GM20431 (cell line): ENCODE measurements at regions not wholly inside any gene's neighbourhood (a gene's known extent, or its start where the extent isn't known, plus 50 kb on each side); places are given as distances from the start of the nearest gene placed in this dataset.

Experiments used
- in situ Hi-C: fragments of 300-500 bp; cut with MseI, MboI; formaldehyde crosslinking; loops from one replicate; pipeline ENCODE4 v1.15.0; 2020; ENCODE audit warnings: low sequenced_read_pairs; ENCODE audit not compliant: unreplicated experiment

DNA sequence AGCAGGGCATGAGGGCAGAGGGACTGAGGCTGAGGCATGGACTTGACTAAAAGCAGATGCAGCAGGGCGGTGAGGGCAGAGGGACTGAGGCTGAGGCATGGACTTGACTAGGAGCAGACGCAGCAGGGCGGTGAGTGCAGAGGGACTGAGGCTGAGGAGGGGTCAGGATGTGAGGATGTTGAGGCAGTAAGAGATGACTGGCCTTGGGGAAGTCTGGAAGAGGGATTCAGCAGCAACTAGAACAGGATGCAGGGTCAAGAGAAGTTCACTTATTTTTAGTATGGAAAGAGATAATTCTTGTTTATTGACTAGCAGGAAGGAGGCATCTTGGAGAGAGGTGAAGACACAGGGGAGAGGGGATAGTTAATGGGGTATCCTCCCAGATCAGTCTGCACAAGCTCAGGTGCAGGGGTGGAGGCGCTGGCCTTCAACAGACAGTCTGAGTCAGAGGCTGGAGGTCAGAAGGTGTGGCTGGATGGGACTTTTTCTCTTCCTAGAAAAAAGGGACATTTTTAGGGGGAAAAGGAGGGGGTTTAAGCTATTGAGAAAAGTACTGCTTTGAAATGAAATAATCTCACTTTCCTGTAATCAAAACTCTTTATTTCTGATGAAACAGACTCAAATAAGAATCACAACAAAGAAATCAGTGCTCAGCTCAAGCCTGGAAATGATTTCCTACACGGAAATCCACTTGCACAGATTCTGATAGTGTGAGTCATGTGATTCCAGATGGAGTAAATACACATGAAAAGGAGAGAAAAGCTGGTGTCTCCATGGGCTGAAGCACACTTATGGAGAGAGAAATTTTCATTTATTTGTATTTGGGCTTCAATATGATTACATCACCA, 130.9 kb downstream of the PALM2AKAP2 start:
- in situ Hi-C loops, result no loop called here

DNA sequence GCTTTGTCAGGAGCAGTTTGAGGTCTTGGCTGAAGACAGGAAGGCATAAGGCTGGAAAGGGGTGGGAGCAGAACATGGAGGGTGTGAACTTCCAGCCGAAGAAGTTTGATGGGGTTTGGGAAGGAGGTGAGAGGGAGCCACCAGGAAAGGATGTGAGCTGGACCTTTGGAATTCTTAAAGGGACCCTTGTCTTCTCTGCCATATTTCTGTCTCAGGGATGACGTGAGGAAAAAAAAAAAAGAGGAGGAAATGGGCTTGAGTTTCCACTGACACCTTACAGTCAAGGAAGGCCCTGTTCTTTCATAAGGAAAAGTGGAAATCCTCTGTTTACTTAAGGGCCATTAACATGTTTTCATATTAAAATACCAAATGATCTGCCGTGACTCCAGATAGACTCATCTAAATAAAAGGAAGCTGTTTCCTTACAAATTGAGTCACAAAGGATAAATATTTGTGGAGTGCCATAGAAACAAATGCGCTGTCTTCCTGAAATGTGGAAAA, 132.1 kb downstream of the PALM2AKAP2 start:
- in situ Hi-C loops, result no loop called here

DNA sequence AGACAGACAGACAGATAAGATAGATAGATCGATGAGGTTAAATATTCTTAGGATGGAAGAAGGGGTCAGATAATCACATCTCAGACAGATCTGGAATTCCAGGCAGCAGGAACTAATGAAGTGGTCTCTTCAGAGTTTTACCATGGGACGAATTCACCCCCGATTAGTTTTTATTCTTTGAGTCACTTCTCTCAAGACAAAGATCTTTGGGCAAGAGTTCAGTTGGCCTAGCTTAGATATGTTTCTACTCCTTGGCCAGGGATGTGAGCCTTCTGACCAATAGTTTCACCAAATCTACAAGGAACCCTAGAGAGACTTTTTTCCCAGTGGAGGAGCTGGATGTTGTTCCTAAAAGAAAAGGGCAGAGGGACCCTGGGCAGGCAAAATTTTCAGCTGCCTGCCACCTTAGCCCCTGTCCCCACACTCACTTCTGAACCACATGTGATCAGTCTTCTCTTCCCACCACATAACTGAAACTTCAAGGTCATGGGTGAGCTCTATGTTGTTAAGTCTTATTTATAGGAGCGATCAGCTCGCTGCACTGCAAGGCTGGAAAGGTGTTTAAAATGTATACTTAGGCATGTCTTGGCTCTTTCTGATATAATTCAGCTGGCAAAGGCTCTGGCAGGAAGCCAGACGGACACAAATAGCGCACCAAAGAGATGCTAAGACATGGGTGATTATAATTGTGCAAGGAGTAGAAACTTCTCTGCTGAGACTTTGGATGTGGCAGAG, 132.9 kb downstream of the PALM2AKAP2 start:
- in situ Hi-C loops, result no loop called here

DNA sequence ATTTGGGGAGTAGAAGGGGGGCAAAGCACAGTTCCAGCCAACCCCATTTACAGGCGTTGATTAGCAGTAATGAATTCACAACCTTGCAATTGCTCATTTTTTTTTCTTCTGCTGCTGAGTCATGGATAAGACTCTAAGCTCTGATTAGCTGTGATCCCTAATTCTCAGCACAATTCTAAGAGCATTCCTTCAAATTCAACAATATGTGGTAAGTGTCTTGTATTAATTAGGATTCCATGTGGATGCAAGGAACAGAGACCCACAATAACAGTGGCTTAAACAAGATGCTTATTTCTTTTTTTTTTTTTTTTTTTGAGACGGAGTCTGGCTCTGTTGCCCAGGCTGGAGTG, 133.4 kb downstream of the PALM2AKAP2 start:
- in situ Hi-C loops, result no loop called here

DNA sequence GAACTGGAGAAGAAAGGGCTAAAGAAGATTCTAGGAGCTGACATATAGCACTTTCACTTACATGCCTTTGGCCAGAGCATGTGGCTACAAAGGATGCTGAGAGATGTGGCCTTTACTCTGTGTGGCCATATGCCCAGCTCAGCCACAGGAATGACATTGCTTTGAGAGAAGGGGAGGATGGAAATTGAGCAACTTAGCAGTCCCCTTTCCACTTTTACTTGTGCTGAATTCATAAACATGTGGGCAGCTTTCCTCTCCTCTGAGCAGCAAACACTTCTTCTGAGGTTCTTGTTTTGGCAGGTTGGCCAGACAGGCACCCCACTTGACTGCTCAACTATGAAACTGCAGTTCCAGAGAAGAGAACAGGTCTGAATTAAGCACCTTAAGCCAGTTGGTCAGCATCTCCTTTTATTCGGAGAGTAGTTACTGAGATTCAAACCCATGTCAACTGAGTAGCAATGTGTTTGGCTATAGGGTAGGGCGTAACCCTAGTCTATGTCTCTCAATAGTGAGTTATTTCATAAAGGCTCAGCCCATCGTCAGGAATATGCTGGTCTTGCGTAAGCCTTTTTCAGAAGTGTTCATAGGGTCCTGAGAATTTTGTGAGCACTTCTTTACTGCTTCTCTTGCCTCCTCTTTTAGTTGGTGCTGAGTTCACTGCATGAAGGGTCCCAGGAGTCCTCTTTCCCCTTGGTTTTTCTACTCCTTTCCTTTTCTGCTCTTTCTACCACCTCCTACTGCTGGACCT, 134.5 kb downstream of the PALM2AKAP2 start:
- in situ Hi-C loops, result no loop called here

DNA sequence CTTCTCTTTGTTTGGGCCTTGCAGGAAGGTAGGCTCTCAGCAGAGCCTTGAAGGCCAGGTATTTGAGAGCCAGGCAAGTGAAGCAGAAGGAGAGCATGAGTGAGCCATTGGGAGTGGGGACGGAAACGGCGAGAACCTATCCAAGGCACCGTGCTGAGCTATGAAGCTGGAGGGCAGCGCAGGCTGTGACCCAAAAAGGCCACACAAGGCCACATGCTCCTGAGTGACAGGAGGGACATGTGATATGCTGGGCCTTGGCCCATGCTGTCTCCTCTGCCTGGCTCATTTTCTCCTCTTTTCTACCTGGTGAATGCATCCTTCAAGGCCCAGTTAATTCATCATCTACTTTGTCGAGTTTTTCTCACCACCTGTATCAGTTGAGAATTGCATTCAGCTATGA, 136.3 kb downstream of the PALM2AKAP2 start:
- in situ Hi-C loops, result no loop called here

DNA sequence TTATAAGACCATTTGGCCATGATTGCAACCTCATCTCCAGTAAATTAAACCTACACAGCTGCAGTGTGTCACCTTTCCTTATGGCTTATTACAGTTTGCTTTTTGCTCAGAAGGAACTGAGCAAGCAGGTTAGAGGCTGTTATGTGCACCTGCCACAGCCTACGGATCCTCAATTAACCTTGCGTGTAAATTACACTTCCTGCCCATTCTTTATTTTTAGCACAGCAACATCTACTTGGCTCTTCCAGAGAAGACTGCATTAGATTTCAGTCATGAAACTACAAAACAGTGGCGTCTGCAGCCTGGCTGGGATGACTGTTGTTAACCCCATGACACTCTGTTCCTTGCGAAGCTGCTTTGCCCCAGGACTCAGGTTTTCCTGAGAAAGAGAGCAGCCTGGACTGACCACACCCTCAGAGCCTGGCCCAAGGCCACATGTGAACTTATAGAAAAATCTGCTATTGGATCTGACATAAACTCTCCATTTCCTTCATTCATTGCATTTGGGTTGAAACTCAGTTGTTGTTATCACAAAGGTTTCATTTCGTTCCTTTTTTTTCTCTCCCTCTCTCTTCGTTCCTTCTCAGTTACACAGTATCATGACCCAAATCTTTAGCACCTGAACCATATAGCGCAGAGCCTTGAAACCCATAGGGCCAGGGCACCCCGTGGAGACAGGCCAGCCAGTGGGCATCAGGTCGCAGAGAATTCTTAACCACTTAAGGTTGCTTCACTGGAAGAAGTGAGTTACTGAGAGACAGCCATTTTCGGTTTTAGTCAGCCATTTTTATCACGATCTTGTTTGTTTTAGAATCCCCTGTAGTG, 138.6 kb downstream of the PALM2AKAP2 start:
- in situ Hi-C loops, result no loop called here

DNA sequence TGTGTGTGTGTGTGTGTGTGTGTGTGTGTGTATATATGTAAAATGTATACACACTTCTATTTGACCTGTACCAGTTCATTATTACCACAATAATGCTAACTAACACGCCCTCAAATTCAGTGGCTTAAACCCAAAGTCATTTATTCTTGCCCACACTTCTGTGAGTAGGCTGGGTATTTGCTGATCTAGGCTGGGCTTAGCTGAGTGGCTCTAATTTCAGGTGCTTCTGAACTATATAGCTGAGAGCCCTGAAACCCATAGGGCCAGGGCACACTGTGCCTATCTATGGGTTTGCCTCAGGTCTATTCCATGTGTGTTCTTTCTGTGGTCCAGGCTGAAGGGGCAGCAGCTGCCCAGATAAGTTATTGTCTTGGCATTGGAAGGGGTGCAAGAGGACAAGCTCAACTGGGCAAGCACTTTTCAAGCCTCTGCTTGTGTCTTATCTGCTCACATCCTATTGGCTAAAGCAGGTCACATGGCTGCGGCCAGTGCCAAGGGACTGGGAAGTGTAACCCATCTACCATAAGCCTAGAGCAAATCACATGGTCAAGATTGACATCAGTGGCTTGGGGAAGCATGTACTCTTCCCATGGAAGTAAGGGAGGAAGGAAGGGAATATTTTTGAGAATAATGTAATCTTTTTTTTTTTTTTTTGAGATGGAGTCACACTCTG, 139.9 kb downstream of the PALM2AKAP2 start:
- in situ Hi-C loops, result no loop called here

DNA sequence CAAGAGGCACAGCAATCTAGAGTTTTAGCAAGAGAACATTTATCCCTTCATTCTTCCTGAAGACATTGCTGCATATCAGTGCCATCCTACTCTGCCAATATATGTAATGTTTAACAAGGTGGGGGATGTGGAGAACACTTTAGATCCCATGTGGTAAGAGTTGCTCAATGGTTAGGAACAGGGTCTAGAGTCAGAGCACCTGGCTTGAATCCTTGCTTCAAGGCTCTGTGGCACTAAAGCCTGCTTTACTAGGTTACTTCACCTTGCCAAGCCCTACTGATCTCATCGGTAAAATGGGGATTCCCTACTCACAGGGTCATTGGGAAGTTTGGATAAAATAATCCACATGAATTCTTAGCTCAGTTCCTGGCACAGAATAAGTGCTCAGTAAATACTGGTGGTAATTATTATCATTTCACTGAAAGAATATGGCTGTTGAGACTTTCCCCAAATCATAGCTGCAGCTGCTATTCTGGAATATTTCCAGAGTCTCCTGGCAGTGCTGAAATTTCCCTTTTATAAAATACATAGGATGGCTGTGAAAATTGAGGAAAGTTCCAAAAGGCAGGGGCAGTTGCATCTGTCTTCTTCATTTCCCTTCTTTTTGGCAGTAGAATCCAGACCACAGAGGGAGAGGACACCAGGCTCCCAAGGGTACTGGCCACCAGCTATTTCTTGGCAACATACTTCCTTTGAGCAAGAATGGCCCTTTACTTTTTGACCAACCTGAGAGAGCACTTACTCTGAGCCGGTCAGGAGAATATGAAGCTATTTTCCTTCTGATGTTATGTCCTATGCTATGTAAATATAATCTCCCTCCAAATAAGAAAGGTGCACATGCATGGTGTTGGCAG, 142.8 kb downstream of the PALM2AKAP2 start:
- in situ Hi-C loops, result no loop called here

DNA sequence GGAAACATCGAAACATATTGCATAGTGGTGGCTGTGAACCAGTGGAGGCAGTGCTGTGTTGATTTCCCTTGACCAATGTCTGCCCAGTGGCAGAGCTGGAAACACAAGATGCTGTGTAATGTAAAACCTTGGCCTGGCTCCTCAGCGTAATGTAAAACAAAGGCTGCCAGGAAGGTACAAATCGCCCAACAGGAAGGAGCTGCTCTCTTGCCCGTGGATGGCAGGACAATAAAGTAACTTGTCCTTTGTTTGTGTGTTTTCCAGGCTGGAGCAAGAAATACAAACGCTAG, 143.4 kb downstream of the PALM2AKAP2 start:
- in situ Hi-C loops, result no loop called here

DNA sequence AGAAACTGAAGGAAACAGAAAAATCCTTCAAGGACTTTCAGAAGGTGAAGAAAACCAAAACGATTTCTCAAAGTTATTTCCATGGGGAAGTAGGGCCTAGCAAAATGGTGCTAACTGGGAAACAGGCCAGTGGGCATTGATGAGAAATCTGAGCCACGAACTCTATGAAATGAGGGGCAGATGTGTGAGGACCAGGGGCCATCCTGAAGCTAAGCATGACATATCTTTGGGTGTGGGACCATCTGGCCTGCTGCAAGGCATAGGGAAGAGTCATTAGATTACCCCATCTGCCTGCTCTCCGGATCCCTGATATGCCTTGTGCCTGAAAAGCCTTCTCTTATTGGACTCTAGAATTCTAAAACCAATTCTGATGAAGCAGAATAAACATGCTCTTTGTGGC, 143.8 kb downstream of the PALM2AKAP2 start:
- in situ Hi-C loops, result no loop called here

DNA sequence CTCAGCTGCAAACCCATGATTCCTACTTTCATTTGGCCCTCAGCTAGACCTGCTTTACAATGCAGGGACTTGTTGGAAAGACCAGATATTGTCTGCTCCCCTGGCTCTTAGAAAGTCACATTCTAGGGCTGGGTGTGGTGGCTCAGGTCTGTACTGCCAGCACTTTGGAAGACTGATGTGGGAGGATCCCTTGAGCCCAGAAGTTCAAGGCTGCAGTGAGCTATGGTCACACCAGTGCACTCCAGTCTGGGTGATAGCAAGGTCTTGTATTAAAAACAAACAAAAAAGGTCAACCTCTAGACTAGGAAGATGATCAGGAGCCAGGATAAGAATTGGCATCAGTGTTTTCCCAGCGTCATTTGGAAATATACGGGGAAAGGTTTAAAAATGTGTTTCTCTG, 145.8 kb downstream of the PALM2AKAP2 start:
- in situ Hi-C loops, result no loop called here

DNA sequence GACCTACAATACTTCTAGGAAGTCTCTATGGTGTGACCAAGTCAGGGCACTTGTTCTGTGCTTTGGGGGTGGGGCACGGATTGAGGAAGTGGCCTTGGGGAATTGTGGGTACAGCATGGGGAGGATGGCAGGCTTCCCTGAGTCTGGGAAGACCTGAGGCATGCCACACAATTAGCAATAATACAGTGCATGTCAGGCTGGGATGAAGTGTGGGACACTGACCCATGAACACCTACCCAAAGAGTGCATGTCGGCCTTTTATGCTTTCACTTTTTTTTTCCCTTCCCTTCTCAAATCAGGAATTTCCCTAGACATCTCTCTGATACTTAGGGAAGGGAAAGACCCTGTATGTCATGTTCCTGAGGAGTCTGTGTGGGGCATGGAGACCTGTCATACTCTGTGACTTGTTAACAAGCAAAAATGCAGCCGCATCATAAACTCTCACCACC, 146.4 kb downstream of the PALM2AKAP2 start:
- in situ Hi-C loops, result no loop called here

DNA sequence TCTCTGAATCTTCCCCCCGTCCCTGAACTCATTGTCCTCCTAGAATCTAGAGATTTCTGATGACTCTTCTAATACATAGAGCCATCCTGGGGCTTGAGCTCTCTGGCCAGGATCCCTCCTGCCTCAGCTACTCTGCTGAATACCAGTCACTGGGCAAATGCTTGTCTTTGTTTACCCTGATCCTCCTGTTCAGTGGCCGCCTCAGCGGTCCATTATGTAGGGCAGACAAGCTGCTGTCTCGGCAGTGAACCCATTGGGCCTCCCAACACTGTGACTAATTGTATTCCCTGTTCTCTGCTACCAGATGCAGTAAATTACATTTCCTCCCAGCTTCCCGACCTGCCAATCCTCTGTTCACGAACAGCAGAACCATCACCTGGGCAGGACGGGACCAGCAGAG, 151.6 kb downstream of the PALM2AKAP2 start:
- in situ Hi-C loops, result no loop called here

DNA sequence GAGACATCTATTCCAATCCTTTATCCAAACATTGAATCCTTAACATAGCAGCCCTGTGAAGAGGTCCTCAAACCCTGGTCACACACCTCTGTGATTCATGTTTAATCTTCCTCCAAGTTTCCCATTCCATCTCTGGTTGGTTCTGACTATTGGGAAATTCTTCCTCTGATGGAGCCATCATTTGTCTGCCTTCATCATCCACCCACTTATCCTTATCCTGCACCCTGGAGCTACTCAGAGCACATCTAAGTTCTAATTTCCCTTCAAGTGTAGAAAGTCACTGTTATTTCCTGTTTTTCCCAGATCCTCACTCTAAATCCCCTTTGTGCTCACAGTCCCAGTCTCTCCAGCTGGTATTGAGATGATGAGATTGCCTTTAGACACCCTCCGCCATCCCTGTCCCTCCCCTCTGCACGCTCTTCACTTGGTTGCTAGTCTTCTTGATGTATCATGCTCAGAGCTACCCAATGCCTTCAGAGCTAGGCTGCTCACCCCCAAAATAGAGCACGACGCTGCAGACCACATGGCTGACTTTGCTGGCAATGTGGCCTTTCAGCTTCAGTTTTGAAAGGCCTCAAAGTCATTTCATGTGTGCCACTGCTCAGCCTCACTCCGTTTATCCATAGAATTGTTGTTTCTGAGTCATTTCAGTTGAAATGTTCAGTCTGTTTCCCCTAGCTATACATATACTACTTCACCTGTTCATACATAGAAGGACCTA, 154.3 kb downstream of the PALM2AKAP2 start:
- in situ Hi-C loops, result no loop called here

DNA sequence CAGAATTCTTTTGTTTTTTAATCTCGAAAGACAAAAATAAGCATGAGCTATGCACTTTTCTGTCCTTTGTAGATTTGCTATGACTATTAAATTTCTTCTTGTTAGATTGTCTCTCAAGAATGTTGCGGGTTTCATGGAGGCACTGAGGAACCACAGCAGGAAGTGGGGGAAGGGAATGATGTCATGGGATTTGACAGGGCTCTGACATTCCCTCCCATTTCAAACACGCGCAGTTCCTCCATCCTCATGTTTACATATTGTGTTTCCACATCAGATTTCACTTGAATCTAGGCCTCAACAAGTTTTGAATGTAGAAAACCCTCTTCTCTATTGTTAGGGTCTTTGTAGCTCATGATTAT, 154.8 kb downstream of the PALM2AKAP2 start:
- in situ Hi-C loops, result no loop called here

DNA sequence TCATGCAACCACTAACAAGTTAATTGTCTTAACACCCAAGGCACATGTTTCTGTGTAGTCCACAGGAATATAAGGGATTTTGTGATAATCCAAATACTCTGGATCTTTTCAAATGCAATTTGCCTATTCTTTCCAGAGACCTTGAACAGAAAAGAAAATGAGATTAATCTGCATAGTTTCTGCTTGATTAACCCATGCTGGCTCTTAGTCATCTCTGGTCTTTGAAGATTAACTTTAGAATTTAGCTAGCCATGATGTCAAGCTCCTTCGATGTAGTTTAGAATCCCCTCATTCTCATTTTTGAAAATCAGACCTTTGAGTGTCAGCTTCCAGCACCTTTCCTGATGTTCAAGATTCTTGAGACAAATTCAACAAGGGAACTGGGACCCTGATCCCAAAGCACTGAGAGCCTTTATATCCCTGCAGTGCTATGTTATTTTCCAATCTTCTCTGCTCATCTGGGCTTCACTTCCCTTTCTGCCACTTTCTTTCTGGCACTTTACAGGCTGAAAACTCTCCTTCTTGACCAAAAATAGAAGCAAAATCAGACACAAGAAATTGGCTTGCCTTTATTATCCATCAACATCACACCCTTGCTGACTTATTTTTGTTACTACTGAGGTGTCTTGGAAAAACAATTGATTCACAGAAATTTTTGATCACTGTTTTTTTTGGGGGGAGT, 155.5 kb downstream of the PALM2AKAP2 start:
- in situ Hi-C loops, result no loop called here
